ENCODE measurements at regions not wholly inside any gene's neighbourhood (a gene's known extent, or its start where the extent isn't known, plus 50 kb on each side); places are given as distances from the start of the nearest gene placed in this dataset.

DNA sequence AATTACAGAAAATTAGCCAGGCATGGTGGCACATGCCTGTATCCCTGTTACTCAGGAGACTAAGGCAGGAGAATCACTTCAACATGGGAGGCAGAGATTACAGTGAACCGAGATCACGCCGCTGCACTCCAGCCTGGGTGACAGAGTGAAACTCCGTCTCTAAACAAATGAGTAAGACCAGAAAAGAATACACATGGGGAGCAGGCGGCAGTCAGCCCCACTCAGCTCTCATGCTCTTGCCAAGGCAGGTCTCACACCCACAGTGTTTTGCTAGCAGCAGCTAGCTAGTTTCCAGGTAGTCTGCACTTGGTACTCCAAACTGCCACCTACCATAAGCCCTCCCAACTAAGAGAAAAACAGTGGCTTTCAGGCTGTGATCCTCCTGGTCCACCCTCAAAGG lies 722.3 kb upstream of the CTNND2 start:
- TF ChIP-seq, protein P1, sequence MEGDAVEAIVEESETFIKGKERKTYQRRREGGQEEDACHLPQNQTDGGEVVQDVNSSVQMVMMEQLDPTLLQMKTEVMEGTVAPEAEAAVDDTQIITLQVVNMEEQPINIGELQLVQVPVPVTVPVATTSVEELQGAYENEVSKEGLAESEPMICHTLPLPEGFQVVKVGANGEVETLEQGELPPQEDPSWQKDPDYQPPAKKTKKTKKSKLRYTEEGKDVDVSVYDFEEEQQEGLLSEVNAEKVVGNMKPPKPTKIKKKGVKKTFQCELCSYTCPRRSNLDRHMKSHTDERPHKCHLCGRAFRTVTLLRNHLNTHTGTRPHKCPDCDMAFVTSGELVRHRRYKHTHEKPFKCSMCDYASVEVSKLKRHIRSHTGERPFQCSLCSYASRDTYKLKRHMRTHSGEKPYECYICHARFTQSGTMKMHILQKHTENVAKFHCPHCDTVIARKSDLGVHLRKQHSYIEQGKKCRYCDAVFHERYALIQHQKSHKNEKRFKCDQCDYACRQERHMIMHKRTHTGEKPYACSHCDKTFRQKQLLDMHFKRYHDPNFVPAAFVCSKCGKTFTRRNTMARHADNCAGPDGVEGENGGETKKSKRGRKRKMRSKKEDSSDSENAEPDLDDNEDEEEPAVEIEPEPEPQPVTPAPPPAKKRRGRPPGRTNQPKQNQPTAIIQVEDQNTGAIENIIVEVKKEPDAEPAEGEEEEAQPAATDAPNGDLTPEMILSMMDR (conservative IDR thresholded peaks at IDR 0.05; ENCODE audit: low read length): no peak
- no peak for TF ChIP-seq EZH2phosphoT487 (IDR thresholded peaks at IDR 0.05; ENCODE audit: borderline replicate concordance, low read depth, low read length)
